Liver (tissue), 7 donors: ENCODE measurements at regions not wholly inside any gene's neighbourhood (a gene's known extent, or its start where the extent isn't known, plus 50 kb on each side); places are given as distances from the start of the nearest gene placed in this dataset.

ENCODE experiments used
- DNase-seq: peaks from one replicate; pipeline ENCODE4 v3.0.0-alpha.2; 2017; ENCODE audit warnings: low spot score
- H3K27ac ChIP-seq, 2 donors: one replicate each; pipeline ENCODE4 v1.7.0; 2013; ENCODE audit warnings: inconsistent platforms in 2 of 2, low read length in 2 of 2, control low read depth in 1 of 2, low read depth in 1 of 2, mild to moderate bottlenecking in 1 of 2
- H3K27me3 ChIP-seq, 4 donors: one replicate each; pipeline versions ENCODE4 v1.6.1 to v1.7.0; 2013; ENCODE audit warnings: low read length in 3 of 4, inconsistent platforms in 1 of 4, mild to moderate bottlenecking in 1 of 4, moderate library complexity in 1 of 4; ENCODE audit not compliant: control insufficient read depth in 4 of 4, insufficient read depth in 4 of 4
- H3K36me3 ChIP-seq, 4 donors: one replicate each; pipeline versions ENCODE4 v1.6.1 to v1.7.0; 2013; ENCODE audit warnings: low read length in 3 of 4, mild to moderate bottlenecking in 3 of 4, low read depth in 1 of 4, moderate library complexity in 1 of 4; ENCODE audit not compliant: control insufficient read depth in 4 of 4, insufficient read depth in 3 of 4
- H3K4me1 ChIP-seq, 4 donors: one replicate each; pipeline versions ENCODE4 v1.6.1 to v1.7.0; 2013; ENCODE audit warnings: low read length in 3 of 4, mild to moderate bottlenecking in 3 of 4, moderate library complexity in 1 of 4; ENCODE audit not compliant: control insufficient read depth in 4 of 4, insufficient read depth in 4 of 4
- H3K4me3 ChIP-seq, 3 donors: one replicate each; pipeline versions ENCODE4 v1.6.1 to v1.7.0; 2013; ENCODE audit warnings: low read length in 3 of 3, control low read depth in 1 of 3, low read depth in 1 of 3, mild to moderate bottlenecking in 1 of 3
- H3K9ac ChIP-seq, 2 donors: one replicate each; pipeline ENCODE4 v1.7.0; 2013; ENCODE audit warnings: low read length in 2 of 2, mild to moderate bottlenecking in 2 of 2, moderate library complexity in 2 of 2, control low read depth in 1 of 2, low read depth in 1 of 2
- H3K9me3 ChIP-seq, 4 donors: one replicate each; pipeline versions ENCODE4 v1.6.1 to v1.7.0; 2013; ENCODE audit warnings: low read length in 3 of 4; ENCODE audit not compliant: control insufficient read depth in 4 of 4
- ATF3 ChIP-seq: IDR thresholded peaks from 2 replicates; pipeline ENCODE4 v1.6.1; 2016; ENCODE audit warnings: antibody characterized with exemption
- EGR1 ChIP-seq, 2 donors: IDR thresholded peaks; 2 replicates each; pipeline ENCODE4 v1.6.1; 2016 to 2018; ENCODE audit warnings: antibody characterized with exemption in 2 of 2, low read depth in 2 of 2
- FOXA1 ChIP-seq: IDR thresholded peaks from 2 replicates; pipeline ENCODE4 v1.6.1; 2016; ENCODE audit warnings: antibody characterized with exemption
- FOXA2 ChIP-seq: IDR thresholded peaks from 2 replicates; pipeline ENCODE4 v1.6.1; 2016; ENCODE audit warnings: antibody characterized with exemption
- GABPA ChIP-seq, 2 donors: IDR thresholded peaks in 1 of 2; conservative IDR thresholded peaks in 1 of 2; 2 replicates each; pipeline ENCODE4 v1.6.1; 2016; ENCODE audit warnings: antibody characterized with exemption in 2 of 2, mild to moderate bottlenecking in 1 of 2, moderate library complexity in 1 of 2
- HNF4A ChIP-seq, 2 donors: conservative IDR thresholded peaks; 2 replicates each; pipeline ENCODE4 v1.6.1; 2016; ENCODE audit warnings: antibody characterized with exemption in 2 of 2, mild to moderate bottlenecking in 2 of 2
- JUND ChIP-seq, 2 donors: IDR thresholded peaks; 2 replicates each; pipeline ENCODE4 v1.6.1; 2016; ENCODE audit warnings: antibody characterized with exemption in 2 of 2
- NR2F2 ChIP-seq: IDR thresholded peaks from 2 replicates; pipeline ENCODE4 v1.6.1; 2016; ENCODE audit warnings: antibody characterized with exemption
- RAD21 ChIP-seq, 2 donors: IDR thresholded peaks; 2 replicates each; pipeline ENCODE4 v1.6.1; 2016; ENCODE audit warnings: antibody characterized with exemption in 2 of 2, mild to moderate bottlenecking in 2 of 2
- RXRA ChIP-seq, 2 donors: IDR thresholded peaks; 2 replicates each; pipeline ENCODE4 v1.6.1; 2017 to 2018; ENCODE audit warnings: antibody characterized with exemption in 2 of 2, mild to moderate bottlenecking in 1 of 2
- SP1 ChIP-seq: IDR thresholded peaks from 2 replicates; pipeline ENCODE4 v1.6.1; 2018; ENCODE audit warnings: antibody characterized with exemption, mild to moderate bottlenecking
- TAF1 ChIP-seq: conservative IDR thresholded peaks from 2 replicates; pipeline ENCODE4 v1.6.1; 2016; ENCODE audit warnings: antibody characterized with exemption, mild to moderate bottlenecking
- YY1 ChIP-seq: IDR thresholded peaks from 2 replicates; pipeline ENCODE4 v1.6.1; 2016; ENCODE audit warnings: antibody characterized with exemption, mild to moderate bottlenecking
- WGBS: extraction: QIAGEN DNeasy Blood & Tissue Kit; methylation state at CpG from one replicate; pipeline ENCODE4 v1.1.7; 2013; 5-methylcytosine and 5-hydroxymethylcytosine counted together
- TF ChIP-seq, protein P1 (sequence below): IDR thresholded peaks from 2 replicates; pipeline ENCODE4 v1.6.1; 2016; ENCODE audit warnings: antibody characterized with exemption
- TF ChIP-seq, protein P2 (sequence below): IDR thresholded peaks from 2 replicates; pipeline ENCODE4 v1.6.1; 2016; ENCODE audit warnings: antibody characterized with exemption
- TF ChIP-seq, protein P3 (sequence below): IDR thresholded peaks from 2 replicates; pipeline ENCODE4 v1.6.1; 2016; ENCODE audit warnings: antibody characterized with exemption, mild to moderate bottlenecking
- donor health status: healthy.
- donor health status: healthy.
- donor health status: healthy.
- donor health status: healthy.

DNA sequence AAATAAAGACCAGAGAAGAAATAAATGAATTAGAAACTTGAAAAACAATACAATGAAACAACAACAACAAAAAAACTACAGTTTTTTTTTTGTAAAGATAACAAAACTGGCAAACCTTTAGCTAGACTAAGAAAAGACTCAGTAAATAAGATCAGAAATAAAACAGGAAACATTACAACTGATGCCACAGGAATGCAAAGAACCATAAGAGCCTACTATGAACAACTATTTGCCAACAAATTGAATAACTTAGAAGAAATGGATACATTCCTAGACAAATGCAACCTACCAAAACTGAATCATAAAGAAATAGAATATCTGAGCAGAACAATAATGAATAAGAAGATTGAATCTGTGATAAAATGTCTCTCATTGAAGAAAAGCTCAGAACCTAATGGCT is 742.0 kb downstream of the ADGRL2 start:
- TF ChIP-seq EGR1 (IDR thresholded peaks at IDR 0.05; ENCODE audit: low read depth in 2 of 2) (no peak), FOXA2 (no peak), RXRA (IDR thresholded peaks at IDR 0.05) (no peak), TAF1 (no peak), RAD21 (IDR thresholded peaks at IDR 0.05) (no peak)

GRCh38 chr1:82542141-82542540 is 741.4 kb downstream of the ADGRL2 start:
- TF ChIP-seq FOXA1 (no peak), GABPA (IDR thresholded peaks at IDR 0.05 in 1 of 2, conservative IDR thresholded peaks at IDR 0.05 in 1 of 2) (no peak), RAD21 (IDR thresholded peaks at IDR 0.05) (no peak), HNF4A (conservative IDR thresholded peaks at IDR 0.05) (no peak), SP1 (no peak), TAF1 (no peak), NR2F2 (no peak), RXRA (IDR thresholded peaks at IDR 0.05) (no peak), JUND (IDR thresholded peaks at IDR 0.05) (no peak)
- TF ChIP-seq, protein P1, sequence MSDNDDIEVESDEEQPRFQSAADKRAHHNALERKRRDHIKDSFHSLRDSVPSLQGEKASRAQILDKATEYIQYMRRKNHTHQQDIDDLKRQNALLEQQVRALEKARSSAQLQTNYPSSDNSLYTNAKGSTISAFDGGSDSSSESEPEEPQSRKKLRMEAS: no peak
- TF ChIP-seq, protein P2, sequence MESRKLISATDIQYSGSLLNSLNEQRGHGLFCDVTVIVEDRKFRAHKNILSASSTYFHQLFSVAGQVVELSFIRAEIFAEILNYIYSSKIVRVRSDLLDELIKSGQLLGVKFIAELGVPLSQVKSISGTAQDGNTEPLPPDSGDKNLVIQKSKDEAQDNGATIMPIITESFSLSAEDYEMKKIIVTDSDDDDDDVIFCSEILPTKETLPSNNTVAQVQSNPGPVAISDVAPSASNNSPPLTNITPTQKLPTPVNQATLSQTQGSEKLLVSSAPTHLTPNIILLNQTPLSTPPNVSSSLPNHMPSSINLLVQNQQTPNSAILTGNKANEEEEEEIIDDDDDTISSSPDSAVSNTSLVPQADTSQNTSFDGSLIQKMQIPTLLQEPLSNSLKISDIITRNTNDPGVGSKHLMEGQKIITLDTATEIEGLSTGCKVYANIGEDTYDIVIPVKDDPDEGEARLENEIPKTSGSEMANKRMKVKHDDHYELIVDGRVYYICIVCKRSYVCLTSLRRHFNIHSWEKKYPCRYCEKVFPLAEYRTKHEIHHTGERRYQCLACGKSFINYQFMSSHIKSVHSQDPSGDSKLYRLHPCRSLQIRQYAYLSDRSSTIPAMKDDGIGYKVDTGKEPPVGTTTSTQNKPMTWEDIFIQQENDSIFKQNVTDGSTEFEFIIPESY: no peak
- TF ChIP-seq, protein P3, sequence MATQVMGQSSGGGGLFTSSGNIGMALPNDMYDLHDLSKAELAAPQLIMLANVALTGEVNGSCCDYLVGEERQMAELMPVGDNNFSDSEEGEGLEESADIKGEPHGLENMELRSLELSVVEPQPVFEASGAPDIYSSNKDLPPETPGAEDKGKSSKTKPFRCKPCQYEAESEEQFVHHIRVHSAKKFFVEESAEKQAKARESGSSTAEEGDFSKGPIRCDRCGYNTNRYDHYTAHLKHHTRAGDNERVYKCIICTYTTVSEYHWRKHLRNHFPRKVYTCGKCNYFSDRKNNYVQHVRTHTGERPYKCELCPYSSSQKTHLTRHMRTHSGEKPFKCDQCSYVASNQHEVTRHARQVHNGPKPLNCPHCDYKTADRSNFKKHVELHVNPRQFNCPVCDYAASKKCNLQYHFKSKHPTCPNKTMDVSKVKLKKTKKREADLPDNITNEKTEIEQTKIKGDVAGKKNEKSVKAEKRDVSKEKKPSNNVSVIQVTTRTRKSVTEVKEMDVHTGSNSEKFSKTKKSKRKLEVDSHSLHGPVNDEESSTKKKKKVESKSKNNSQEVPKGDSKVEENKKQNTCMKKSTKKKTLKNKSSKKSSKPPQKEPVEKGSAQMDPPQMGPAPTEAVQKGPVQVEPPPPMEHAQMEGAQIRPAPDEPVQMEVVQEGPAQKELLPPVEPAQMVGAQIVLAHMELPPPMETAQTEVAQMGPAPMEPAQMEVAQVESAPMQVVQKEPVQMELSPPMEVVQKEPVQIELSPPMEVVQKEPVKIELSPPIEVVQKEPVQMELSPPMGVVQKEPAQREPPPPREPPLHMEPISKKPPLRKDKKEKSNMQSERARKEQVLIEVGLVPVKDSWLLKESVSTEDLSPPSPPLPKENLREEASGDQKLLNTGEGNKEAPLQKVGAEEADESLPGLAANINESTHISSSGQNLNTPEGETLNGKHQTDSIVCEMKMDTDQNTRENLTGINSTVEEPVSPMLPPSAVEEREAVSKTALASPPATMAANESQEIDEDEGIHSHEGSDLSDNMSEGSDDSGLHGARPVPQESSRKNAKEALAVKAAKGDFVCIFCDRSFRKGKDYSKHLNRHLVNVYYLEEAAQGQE: no peak
- WGBS: 92% methylated on average over 4 of the region's 4 CpGs
- Histone ChIP-seq H3K9me3 (no peaks in the 10 kb centered on the region), H3K9ac (no peak overlapping the region), H3K4me1 (no peaks in the 10 kb centered on the region), H3K36me3 (no peaks in the 10 kb centered on the region), H3K27me3 (no peaks in the 10 kb centered on the region), H3K27ac (no peak overlapping the region), H3K4me3 (no peak overlapping the region)
- DNase-seq: no peak

More for the DNA sequence above, 742.0 kb downstream of the ADGRL2 start:
- Histone ChIP-seq H3K9me3 (no peaks in the 10 kb centered on the region), H3K27me3 (no peaks in the 10 kb centered on the region), H3K27ac (no peak overlapping the region), H3K4me3 (no peak overlapping the region), H3K36me3 (no peaks in the 10 kb centered on the region), H3K9ac (no peak overlapping the region), H3K4me1 (no peaks in the 10 kb centered on the region)
- DNase-seq: no peak

DNA sequence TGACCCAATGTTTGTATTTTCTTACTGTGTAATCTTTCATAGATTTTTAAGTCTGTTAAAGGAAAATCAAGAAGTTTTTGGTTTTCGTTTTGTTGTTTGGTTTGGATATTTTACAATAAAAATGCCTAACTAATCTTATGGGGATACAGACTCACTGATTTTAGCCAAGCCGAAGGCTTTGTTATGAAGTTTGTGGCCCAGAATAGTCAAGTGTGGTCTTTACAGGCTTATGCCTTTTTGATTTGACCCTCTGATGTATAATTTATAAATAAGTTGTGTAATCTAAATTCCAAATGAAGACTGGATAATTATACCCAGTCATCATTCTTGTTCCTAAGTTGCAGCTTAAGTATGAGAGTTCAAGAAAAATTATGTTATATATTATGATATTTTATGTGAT is 739.3 kb downstream of the ADGRL2 start:
- H3K27me3 ChIP-seq: no peaks in the 10 kb centered on the region
- TF ChIP-seq EGR1 (IDR thresholded peaks at IDR 0.05; ENCODE audit: low read depth in 2 of 2) (no peak), ATF3 (no peak), SP1 (no peak), YY1 (no peak), FOXA1 (no peak), GABPA (IDR thresholded peaks at IDR 0.05 in 1 of 2, conservative IDR thresholded peaks at IDR 0.05 in 1 of 2) (no peak), NR2F2 (no peak)
- TF ChIP-seq, protein P1: no peak
- TF ChIP-seq, protein P3: no peak
- TF ChIP-seq, protein P2: no peak

More for the DNA sequence above, 739.3 kb downstream of the ADGRL2 start:
- Histone ChIP-seq H3K27ac (no peak overlapping the region), H3K9me3 (no peaks in the 10 kb centered on the region), H3K36me3 (no peaks in the 10 kb centered on the region), H3K4me1 (no peaks in the 10 kb centered on the region), H3K4me3 (no peak overlapping the region), H3K9ac (no peak overlapping the region)
- WGBS: 86% methylated on average over 2 of the region's 2 CpGs
- no peak for DNase-seq
